HG02759 (cell line): ENCODE measurements at regions not wholly inside any gene's neighbourhood (a gene's known extent, or its start where the extent isn't known, plus 50 kb on each side); places are given as distances from the start of the nearest gene placed in this dataset.
"Not testable (repeated sequence)": the region's sequence is repeated elsewhere in the genome, so short reads cannot be mapped to it uniquely, and the experiment has no call there.

Experiments used
- ATAC-seq: cut with Tn5 transposase; IDR thresholded peaks from one replicate; pipeline ENCODE4 v1.9.1; 2021; ENCODE audit warnings: mild to moderate bottlenecking, moderate library complexity; ENCODE audit not compliant: unreplicated experiment

DNA sequence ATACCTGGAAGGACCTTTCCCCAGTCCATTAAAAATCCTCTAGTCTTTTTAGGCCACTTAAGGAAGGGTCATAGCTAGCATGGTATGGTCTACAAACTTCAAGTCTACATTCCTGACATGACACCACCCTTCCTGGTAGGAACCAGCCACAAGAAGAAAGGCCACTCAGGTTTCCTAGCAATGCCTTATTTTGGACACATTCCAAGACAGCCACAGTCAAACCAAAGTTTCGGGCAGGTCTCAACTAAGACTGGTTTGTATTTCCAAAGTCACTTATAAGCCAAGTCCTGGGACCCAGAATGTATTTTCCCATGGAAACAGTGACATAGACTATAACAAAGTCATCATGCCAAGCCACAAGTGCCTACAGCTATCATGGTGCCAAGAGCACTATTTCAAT lies 50.6 kb upstream of the SLC44A3 start:
- no peak for ATAC-seq

DNA sequence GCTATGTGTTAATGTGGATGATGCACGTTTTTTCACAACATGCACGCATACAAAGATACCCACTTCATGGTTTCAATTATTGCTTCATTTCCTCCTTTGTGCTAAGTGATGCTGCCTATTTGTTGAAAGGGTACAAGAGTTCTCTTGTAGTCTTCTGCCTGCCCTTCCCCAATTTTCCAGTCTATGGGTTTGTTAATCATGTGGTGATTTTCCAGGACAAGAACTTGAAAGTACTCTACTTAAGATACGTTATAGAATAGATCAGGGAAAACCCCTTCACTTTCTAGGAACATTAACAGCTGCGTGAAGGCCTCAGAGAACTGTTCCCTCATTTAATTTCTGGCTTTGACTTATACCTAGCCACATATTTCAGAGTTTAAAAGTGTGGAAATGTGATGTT lies 52.1 kb upstream of the SLC44A3 start:
- ATAC-seq = no peak

DNA sequence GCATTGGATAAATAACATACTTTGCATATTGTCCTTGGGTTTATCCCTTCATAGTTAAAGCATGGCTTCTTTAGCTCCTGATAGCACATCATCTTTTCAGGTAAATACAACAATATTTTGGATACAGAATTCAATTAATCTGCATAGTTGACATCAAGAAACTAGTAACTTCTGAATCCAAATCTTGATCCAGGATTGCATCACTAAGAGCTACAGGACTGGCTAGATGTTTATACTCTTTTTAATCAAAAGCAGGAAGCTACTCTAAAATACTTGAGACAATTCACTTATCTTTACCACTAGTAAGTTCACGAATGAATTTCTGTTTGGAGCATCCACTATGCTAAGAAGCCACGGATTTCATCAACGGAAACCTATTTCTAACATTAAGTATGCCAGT lies 54.2 kb upstream of the SLC44A3 start:
- no peak for ATAC-seq

DNA sequence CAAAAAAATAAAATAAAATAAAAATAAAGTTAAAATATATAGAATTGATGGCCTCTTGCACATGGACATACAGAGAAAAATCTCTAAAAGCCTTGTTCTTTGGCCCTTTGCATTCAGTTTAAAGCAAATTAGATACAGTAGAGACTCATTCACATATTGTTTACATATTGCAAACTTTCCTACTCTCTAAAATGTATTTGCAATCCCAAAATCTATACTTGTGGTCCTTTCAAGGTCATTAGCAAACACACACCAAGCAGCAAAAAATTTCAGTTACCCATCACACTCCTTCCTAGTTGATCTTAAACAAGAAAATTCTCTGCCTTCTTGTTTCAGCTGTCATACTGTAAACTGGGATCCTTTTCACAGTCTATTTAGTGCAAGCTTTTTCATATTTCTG lies 61.0 kb upstream of the SLC44A3 start:
- ATAC-seq = no peak

DNA sequence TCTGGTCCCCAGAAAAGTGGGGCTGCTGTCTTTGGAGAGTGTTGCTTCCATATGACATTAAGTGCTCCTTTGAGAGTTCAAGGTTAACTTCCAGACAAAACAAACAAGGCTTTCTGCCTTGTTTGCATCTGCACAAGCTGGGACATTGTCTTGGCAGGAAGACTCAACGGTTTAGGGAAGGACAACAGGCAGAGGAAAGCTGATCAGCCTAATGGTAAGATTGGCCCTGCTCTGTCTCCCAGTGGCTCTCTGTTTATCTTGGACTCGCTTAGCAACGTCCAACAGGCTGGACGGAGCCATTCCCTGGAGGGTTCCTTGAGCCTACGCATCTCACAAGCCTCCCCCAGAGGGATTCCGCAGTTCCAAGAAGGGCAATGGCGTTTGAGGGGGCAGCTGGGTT lies 62.2 kb upstream of the SLC44A3 start:
- ATAC-seq = no peak

DNA sequence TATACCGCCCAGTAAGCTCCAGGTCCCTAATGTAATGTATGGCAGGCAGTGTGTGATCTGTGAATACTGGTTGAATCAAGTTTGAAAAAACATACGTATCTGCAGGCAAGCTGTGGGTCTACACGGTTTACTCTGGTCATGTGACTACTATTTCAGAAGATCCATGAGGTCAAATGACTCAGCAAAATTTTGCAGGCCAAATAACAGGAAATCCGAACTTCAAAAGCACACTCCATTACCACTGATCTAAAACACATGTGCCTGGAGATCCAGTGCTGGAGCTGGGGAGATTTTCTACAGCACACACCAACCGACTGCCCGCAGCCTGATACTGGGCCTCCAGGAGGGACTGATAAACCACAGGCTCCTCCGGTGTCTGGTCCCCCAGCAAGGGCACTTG lies 64.5 kb upstream of the SLC44A3 start:
- no peak for ATAC-seq

DNA sequence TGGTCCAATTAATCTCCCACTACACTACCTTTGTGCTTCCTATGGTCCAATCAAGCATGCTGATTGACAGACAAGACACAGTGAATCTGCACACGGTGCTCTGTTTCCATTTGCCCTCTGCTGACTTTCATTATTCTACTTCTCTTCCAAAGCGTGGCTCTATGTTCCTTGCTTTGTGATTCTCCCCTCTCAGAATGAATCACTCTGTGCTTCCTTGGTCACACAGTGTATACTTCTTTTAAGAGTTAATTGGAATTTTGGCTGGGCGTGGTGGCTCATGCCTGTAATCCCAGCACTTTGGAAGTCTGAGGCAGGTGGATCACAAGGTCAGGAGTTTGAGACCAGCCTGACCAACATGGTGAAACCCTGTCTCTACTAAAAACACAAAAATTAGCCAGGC lies 65.1 kb upstream of the SLC44A3 start:
- not testable (repeated sequence) for ATAC-seq

DNA sequence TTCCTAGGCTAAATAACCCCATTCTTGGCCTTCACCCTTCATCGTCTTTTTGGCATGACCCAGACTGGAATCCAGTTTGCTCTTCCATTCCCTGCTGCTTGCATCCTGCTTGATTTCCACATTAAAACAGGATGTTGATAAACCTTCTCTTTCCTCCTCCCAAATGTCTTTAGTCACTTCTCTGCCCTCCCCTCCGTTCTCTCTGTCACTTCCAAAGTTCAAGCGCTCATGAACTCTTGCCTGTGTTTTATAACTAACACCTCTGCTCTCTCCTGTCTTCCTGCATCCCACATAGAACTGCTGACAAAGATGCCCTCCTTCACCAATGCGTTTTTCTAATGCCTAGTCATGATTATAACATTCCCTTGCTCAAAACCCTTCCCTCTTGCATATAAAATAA lies 65.6 kb upstream of the SLC44A3 start:
- ATAC-seq = no peak

DNA sequence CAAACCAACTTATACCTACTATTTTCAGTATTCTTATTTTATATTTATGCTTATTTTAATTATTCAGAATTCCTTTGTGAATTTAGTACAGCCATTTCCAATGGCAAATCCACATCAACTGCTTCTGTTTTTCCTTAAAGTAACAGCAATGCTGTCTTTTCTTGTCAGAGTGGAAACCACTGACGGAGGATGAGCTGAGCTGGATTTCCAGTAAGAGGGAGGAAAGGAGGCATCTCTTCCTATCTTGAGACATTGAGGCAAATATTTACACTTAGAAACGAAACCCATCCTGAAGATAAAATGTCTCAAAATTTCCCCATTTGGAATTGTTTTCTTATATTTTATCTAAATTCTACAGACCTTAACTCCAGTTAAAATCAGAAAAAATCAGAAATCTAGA lies 66.1 kb upstream of the SLC44A3 start:
- ATAC-seq = no peak

DNA sequence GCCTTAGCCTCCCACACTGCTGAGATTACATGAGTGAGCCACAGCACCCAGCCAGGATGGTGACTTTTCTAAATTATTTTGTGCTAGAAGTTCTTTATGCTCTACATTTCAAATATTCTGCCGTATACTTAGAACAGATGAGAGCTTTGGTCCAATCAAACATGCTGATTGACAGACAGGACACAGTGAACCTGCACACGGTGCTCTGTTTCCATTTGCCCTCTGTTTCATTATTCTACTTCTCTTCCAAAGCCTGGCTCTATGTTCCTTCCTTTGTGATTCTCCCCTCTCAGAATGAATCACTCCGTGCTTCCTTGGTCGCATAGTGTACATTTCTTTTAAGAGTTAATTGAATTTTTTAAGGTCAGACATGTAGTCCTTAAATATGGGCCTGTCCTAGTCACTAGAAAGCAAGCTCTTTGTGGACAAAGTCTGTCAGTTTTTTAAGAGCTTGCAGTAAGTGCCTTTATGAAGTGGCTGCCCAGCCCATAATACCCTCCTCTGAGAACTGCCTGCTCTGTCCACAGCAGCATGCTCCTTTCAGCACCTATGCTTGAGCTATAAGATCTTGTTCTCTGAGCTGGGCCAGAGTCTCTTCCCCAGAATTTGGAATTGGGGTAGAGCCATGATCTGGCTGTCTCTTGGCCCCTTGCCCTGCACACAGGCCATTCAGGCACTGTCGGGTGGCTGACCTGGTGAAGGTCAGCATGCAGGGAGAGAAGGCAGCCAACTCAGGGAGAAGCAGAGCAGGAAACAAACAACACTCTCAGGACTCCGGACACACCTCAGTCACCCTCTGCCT lies 66.8 kb upstream of the SLC44A3 start:
- ATAC-seq = no peak

DNA sequence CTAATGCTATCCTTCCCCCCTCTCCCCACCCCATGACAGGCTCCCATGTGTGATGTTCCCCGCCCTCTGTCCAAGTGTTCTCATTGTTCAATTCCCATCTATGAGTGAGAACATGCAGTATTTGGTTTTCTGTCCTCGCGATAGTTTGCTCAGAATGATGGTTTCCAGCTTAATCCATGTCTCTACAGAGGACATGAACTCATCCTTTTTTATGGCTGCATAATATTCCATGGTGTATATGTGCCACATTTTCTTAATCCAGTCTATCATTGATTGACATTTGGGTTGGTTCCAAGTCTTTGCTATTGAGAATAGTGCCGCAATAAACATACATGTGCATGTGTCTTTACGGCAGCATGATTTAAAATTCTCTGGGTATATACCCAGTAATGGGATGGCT lies 68.7 kb upstream of the SLC44A3 start:
- ATAC-seq = not testable (repeated sequence)

DNA sequence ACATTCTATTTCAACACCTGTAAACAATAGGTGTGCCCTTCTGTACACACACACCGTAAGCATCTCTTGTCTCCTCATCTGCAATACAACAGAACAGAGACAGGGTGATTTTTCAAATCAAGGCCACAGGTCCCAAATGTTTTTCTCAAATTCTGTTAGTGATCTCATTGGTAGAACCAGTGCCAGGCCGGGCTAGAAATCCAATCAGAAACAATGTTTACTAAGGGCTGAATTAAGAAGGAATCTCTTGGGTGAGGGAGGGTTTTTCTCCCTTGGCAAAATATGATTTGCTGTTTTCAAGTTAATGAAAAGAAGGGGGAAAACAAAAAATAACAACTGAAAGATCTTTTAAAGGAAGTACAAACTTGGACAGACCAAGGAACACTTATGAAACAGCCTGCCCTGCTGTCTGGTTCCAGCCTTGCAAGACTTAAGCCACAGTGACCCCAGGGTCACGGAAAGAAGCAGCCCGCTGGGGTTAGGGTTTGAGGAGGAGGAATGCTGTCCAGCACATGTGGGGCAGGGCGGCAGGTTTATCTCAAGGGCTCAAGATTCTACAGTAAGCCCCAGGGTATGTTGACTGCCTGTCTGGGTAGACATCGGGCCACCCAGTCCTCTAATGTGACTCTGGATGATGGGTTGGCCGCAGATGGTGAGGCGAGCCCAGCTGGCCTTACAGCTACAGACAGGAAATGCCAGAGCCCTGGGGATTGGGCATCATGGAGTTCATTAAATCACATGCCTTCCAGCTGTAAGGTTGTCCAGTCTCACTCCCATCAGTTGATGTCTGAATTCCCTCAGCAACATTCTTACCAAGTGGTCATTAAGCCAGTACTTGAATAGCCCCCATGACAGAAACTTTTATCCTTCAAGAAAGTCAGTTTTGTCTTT lies 73.3 kb upstream of the SLC44A3 start:
- ATAC-seq = no peak

DNA sequence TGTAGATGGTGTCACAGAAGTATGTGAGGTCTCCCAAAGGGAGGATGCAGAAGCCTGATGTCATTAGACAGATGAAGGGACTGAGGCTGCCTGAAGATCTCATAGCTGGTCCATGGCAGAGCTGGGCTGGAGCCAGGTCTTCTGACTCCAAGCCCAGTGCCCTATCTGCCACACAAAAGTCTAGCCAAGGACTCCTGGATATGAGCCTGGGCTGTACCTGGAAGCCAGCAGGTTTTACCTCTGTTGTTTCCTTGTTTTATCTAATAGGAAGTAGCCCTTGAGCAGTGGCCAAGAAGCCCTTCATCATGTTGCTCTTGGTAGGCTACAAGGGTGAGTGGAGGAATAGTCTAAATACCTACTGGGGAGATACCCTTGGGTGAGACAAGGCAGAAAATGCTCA lies 74.4 kb upstream of the SLC44A3 start:
- no peak for ATAC-seq

DNA sequence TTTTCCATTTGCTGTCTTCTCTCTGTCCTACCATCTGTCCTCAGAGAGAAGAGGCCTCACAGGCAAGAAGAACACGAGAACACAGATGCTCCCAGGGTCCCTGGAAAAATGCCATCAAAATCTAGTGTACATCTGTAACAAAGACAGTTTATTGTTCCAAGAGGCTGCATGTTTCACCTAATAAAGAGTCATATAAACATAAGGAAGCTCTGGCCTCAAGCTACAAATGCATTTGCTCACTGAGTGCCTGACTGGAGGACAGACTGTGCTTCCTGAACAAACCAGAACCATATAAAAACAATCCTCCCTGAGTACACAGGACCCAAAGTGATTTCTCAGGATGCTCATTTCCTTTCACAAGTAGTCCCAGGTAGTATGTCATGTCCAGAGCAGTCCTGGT lies 76.3 kb upstream of the SLC44A3 start:
- no peak for ATAC-seq

DNA sequence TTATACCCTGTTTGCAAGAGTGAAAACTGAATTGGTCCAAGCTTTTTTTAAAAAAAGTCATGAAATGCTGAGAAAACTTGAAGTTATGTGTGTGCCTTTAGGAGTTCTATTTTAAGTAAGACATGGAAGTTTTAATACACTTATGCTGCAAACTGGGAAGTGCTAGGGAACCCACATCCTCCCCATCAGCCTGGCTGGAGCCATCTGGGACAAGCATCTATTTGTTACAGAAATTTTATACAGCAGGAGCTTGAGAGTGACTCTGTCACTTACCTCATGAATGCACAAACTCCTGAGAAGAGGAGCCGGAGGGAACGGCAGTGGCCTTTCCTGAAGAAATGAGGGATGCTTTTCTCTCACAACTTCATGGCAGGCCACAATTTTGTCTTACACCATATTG lies 78.2 kb upstream of the SLC44A3 start:
- no peak for ATAC-seq

DNA sequence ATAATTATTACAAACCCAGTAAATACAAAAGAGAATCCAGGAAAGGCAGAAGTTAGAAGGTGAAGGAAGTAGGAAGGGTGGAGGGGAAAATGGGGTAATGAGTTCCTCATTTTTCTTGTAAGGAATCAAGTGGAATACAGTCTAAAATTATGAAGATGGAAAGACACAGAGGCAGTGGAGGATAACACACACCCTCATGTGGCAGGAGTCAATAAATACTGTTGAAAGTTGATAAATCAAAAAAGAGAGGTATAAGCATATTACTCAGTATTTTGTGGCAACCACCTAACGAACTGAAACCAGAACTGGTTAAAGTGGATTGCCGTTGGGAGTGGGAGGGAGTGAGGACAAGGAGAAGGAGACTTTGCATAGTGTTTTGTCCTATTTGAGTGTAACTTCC lies 78.6 kb upstream of the SLC44A3 start:
- ATAC-seq = no peak

DNA sequence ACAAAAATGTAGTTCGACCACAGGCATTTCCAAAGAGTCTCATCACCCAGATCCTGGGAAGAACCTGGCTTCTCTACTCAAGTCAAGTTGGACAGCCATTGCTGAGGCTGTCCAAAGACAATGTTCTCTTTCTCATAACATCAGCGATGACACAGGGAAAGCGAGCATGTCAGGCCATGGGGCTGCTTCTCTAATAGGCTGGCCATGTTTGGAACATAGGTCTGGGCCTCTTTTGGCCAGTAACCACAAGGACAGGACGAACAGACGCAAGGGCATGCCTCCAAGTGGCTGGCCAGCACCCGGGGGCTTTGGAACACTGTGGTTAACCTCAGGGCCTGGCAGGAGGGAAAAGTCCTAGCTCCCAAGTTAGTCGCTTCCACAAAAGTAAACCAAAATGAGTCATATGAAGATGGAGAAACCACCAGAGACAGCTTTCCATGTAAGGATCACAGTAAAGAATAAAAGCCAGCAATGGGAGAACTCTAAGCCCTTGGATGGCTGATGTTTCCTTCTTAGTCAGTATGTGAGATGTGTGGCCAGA lies 80.6 kb upstream of the SLC44A3 start:
- ATAC-seq = no peak

DNA sequence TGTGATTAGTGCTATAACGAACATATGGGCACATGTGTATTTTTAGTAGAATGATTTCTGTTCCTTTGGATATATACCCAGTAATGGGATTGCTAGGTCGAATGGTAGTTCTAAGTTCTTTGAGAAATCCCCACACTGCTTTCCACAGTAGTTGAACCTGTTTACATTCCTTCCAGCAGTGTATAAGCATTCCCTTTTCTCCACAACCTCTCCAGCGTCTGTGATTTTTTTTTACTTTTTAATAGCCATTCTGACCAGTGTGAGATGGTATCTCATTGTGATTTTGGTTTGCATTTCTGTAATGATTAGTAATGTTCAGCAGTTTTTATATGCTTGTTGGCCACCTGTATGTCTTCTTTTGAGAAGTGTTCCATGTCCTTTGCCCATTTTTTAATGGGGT lies 81.8 kb upstream of the SLC44A3 start:
- no peak for ATAC-seq

DNA sequence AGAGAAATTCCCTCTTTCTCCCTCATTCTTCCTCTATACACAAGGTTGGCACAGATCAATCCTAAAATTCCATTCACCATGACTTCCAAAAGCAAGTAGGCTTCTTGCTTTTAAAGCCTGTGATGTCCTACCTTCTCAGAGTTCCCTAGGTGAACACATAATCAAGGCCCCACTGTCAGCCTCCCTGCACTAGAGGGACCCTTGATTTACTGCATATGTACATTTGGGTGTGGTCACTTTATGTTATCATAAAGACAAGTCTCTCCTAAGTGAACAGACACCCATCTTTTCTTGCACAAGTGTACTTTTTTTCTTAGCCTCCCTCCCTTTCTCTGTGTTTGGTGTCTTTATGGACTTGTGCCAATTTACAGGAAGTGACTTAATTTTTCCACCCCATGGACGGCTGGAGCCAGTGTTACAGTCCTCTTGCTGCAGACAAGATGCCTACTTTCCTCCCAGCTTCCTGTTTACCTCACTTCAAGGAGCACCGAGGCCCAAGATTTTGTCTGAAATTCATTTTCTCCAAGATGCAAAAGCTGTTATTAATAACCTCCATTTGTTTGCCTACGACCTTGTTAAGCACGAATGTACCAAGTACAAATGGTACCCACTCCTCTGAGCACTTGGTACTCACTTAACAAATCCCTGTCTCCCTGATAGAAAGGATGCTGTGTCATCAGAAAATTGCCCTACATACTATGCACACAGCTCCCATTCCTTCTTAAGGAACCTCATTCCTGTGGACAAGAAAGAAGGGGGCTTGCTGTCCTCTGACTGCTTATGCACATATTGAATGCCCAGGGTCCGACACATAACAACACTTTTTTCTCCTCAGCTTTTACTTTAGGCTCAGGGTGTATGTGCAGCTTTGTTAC lies 82.8 kb upstream of the SLC44A3 start:
- no peak for ATAC-seq

DNA sequence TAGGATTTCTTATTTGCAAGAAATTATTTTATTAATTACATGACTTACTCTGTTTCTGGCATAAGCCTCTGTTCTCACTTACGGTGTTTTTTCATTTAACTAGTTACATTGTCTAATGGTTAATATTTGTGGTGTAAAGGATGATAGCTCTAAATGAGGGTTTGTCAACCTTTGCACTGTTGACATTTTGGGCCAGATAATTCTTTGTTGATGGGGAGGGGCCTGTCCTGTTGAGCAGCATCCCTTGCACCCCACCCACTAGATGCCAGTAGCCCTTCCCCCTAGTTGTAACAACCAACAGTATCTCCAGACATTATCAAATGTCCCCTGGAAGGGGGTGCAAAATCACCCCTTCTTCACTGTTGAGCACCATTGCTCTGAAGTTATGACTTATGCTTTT lies 83.6 kb upstream of the SLC44A3 start:
- no peak for ATAC-seq

DNA sequence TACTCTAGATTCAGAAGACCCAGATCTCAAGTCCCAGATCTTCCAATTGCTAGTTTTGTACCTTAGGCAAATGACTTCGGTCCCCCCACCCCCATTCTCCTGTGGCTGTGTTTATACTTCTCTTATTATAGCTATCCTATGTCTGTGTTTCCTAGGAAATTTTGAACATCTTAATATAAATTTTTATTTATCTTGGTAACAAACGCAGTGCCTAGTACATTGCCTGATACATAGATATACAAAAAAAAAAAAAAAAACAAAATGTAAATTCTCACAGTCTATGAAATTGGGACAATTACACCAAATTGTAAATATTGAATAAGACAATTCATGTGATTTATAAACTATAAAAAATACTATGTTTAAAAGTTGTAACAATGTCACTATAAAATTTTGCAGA lies 84.1 kb upstream of the SLC44A3 start:
- no peak for ATAC-seq
